HL-60 (cell line): ENCODE measurements at regions not wholly inside any gene's neighbourhood (a gene's known extent, or its start where the extent isn't known, plus 50 kb on each side); places are given as distances from the start of the nearest gene placed in this dataset.

Experiments
- SPI1 ChIP-seq: IDR thresholded peaks from 2 replicates; pipeline ENCODE4 v1.6.1; 2012; ENCODE audit warnings: low read depth, mild to moderate bottlenecking, borderline replicate concordance
- TF ChIP-seq, protein P1 (sequence below): IDR thresholded peaks from one replicate; pipeline ENCODE4 v1.5.1; 2011; ENCODE audit warnings: low read length, control low read depth, inconsistent platforms; ENCODE audit not compliant: insufficient read depth

- TF ChIP-seq, protein P1, sequence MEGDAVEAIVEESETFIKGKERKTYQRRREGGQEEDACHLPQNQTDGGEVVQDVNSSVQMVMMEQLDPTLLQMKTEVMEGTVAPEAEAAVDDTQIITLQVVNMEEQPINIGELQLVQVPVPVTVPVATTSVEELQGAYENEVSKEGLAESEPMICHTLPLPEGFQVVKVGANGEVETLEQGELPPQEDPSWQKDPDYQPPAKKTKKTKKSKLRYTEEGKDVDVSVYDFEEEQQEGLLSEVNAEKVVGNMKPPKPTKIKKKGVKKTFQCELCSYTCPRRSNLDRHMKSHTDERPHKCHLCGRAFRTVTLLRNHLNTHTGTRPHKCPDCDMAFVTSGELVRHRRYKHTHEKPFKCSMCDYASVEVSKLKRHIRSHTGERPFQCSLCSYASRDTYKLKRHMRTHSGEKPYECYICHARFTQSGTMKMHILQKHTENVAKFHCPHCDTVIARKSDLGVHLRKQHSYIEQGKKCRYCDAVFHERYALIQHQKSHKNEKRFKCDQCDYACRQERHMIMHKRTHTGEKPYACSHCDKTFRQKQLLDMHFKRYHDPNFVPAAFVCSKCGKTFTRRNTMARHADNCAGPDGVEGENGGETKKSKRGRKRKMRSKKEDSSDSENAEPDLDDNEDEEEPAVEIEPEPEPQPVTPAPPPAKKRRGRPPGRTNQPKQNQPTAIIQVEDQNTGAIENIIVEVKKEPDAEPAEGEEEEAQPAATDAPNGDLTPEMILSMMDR = no peak
- no peak for TF ChIP-seq SPI1
Observed at GRCh38 chr2:120793682-120794403, 58.2 kb downstream of the GLI2 start.
